CD4-positive, alpha-beta T cell treated with Interferon gamma for 1 hour (primary cell): ENCODE measurements at regions not wholly inside any gene's neighbourhood (a gene's known extent, or its start where the extent isn't known, plus 50 kb on each side); places are given as distances from the start of the nearest gene placed in this dataset.

Experiments
- DNase-seq: peaks from one replicate; pipeline ENCODE4 v3.0.0-alpha.2; 2020

DNA sequence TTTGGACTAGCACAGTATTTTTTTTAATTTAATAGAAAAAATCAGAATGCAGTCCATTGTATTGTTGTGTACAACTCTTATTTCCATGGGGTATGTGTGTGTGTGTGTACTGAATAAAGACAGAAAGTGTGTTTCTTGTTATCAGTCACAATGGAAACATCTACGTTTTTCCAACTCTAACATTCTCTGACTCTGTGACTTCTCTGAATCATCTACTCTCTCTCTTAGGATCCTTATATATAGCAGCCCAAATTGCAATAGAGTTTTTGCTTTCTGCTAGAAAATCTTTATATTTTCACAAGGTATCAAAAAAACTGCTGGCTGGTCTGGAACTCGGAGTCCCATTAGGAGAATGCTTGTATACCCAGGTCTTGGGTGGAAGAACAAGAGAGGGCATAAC lies 138.9 kb upstream of the ARID2 start:
- no peak for DNase-seq

DNA sequence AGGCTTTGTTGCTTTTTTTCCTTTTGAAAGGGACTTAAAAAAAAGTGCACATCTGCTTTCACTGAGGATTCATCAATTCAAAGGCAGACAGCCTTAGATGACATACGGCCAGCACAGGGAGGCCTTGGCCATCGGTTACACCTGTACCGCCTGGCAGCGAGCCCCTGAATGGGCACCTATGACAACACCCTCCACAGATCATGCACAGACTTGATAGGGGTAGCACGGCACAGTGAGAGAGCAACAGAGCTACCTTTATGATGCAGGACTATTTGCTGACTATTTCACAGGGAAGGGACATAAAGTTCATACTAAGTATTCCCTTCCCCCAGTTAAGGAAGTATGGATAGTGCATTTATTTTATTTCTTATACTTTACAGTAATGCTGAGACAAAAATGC lies 137.9 kb upstream of the ARID2 start:
- DNase-seq: no peak

DNA sequence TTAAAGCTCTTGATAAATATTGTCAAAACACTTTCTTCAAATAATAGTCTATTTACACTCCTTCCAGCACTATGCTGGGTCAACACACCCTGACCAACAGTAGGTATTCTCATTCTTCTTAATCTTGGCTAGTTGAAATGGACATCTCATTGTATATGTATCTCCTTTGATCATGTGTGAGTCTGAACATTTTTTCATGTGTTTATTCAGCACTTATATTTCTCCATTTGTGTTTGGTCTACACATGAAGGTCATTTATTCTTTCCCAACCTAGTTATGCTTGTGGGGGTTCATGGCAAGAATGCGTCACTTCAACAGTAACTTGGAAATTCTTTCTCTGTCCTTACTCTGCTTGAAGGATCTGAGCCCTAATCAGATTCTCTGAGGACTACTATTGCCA lies 133.1 kb upstream of the ARID2 start:
- no peak for DNase-seq

DNA sequence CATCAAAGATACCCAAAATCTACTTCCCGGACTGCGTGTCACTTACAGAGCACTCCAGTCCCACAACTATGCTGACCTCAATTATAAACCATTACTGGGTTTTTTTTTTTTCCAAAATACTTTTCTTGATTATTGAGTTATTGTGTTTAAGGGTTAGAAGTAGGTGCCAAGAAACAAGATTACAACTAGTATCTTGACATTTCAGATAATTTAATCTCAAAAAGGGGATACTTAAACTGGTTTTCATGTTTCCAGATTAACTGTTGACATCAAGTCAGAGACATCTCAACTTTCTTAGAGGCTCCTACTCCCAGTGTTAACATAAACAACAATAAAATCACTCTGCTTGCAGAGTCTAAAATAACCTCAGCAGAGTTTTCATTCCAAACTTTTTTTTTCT lies 131.2 kb upstream of the ARID2 start:
- DNase-seq: no peak

DNA sequence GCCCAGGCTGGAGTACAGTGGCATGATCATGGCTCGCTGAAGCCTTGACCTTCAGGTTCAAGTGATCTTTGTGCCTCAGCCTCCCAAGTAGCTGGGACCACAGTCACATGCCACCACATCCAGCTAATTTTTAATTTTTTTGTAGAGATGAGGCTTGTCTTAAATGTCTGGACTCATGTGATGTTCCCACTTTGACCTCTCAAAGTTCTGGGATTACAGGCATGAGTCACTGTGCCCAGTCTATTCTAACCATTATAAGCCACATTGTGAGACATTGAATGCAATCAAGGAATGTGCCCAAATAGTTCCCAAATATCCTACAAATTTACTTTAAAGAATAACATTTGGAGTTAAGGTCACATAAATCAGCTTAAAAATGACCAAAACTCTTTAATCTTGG lies 130.7 kb upstream of the ARID2 start:
- no peak for DNase-seq

DNA sequence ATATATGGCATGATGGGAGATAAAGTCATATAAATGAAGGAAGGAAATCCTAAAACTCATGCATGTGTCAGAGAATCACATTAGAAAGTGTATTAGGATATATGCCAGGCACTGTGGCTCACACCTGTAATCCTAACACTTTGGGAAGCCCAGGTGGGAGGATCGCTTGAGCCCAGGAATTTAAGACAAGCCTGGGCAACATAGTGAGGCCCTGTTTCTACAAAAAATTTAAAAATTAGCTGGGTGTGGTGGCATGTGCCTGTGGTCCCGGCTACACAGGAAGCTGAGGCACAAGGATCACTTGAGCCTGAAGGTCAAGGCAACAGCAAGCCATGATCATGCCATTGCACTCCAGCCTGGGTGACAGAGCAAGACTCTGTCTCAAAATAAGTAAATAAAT lies 130.3 kb upstream of the ARID2 start:
- no peak for DNase-seq

DNA sequence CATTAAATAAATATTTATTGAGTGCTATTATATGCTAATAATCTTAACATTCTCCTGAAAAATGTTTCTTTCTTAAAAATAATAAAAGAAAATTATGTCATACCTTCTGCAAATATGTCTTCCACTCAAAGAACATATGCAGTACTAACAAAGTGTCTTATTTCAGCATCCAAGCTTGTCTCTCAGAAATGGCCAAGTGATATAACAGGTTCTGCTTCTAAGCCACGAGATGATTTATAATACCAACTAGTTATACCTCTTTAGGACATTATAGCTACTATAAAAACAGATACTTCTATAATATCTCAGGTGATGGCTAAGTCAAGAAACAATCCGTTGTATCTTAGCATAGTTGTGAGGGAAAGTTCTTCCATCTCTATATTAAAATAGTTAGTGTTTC lies 128.1 kb upstream of the ARID2 start:
- no peak for DNase-seq

DNA sequence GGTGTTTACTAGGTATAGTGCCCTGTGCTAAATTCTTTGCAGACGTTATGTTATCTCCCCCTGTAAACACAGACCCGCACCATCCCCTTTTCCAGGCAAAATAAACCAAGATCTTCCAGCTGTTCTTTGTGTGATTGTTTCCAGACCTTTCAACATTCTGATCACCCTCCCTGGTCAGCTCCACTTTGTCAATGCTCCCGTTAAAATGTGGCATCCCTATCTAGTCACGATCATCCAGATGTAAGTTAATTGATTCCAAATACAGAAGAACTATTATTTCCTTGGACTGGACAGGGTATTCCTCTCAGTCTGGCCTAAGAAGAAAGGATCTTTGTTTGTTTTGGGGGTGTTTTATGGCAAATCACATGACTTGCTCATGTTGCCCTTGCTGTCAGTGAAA lies 127.6 kb upstream of the ARID2 start:
- DNase-seq: no peak

DNA sequence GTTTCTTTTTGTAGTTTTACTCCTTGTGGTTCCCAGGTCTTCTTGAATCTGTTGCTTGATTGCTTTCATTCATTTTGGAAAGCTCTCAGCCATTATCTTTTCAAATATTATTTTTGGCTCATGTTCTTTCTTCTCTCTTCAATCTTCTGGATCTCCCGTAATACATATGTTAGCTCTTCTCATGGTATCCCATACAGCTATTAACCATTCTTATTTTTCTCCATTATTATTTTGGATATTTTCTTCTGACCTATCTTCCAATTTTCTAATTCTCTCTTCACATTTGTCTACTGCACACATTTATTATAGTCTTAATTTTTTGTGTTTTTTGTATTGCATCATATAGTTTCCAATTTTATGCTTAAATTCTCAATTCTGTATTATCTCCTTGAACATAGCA lies 123.9 kb upstream of the ARID2 start:
- DNase-seq: no peak

DNA sequence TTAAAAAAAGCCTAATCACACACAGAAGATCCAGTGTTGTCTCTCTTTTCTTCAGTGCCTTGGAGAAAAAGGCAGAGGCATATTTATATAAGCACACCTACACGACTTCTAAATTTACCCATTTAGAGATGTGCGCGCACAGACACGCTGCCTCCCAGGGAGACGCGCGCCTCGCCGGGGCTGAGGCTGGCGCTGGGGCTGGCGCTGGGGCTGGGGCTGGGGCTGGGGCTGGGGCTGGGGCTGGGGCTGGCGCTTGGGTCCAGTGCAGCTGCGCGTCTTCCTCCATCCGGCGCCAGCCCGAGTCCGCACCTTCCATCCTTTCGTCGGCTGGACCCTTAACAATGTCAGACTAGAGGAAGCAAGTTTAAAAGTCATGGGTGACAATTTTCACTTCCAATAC lies 118.4 kb upstream of the ARID2 start:
- DNase-seq: no peak

DNA sequence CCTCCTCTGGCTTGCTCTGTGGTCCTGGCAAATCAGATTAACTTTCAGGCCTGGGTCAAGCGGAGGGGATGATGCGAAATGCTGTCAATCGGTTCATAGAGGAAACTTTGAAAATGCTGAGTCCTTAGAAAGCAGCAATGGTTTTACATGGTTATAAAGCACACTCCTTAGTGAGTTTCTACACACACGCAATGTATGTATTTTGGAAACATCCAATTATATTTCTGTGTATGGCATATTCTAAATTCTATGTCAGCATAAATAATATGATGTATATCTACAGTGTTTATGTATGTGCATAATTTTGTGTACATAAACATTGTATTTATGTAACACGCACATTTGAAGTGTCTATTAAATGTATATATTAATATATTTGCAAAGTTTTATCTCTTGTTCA lies 118.0 kb upstream of the ARID2 start:
- no peak for DNase-seq

DNA sequence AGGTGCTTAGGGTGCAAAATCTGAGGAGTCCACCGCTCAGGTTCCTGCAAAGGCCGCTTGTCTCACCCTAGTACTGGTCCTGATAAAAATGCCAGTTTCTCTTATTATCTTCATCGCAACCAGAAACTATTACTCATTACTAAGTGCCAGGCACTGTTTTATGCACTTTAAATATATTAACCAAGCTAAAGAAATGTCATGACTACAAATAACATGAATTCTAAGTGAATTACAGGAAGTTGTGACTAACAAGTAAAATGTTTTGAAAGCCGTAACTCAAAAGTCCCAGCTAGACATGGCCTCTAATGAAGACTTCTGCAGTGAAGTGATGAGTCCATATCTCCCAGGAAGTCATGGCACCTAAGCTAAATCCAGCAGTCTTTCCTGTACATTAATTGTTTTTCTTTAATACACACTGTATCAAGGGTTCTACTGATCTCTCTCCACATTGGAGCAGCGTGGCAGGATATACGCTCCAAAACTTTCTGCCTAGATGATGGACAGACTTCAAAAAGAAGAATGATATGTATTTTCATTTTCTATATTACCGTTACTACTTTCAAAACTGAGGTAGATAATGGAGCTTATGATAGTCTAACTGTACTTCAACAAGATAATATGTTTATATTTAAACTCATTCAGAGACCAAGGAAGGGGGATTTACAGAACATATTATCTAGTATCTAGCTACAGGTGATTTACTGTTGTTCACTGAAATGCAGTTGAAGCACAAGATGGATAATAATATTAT lies 117.3 kb upstream of the ARID2 start:
- DNase-seq: no peak

DNA sequence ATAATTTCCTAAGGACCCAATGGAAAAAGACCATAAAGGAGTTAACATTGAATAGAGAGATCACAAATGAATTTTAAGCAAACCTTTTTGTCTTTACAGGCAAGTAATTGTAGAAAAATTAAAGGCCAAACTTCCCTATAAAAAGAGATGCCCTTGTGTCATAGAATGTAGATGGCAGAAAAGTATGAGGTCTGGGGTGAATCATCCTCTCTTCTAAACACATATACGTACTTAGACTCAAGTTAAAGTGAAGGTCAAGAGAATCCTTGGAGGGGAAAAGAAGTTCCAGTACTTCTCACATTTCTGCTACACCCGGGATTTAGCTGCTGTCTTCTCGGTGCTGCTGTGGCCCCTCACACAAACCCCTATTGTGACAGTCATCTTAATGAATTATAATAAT lies 116.2 kb upstream of the ARID2 start:
- DNase-seq: no peak

DNA sequence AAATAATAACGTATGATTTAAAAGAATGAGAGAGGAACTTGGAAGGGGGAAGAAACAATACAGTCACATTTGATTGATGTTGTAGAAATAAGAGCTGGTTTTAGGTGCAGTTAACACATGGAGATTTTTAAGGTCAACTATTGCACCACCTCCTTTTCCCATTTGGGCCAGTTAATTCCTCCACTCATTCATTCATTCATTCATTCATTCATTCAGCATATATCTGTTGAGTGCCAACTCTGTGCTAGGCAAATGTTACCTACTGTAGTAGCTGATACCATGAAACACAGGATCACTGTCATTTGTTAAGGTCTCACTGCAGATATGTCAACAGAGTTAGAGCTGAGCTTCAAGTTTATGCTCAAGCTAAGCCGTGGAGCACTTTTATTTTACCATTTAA lies 115.7 kb upstream of the ARID2 start:
- no peak for DNase-seq

DNA sequence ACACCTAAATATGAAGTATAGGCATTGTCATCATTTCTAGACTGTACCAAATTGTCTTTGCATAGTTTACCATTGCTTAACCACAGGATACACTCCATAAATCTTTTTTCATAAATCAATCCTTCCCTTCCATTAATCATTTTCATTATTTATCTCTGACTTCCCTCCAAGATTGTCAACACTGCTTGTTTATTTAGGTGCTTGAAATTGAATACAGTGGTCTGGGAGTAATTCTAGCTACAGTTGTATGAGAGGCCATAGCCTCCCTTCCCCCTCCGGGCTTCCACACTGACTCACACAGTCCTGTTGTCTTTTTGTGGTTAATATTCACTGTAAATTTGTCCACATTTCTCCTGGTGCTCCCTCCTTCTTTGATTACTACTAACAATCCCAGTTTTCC lies 114.2 kb upstream of the ARID2 start:
- no peak for DNase-seq

DNA sequence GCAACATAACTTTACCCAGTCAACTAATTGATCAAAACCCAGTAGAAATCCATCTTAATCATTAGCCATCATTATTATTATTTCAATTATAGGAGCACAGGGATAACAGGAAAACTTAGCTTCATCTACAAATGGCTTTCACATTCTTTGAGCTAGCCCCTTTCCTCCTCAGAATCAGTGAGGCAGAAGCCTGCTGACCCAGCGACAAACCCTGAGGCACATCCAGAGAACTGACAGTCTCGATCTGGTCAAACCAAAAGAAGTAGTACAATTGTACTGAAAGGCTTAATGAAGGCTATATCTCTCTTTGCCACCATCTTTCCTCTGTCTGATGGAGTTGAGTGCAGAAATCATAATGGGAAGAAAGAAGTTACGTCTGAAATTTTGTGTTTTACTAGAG lies 109.8 kb upstream of the ARID2 start:
- no peak for DNase-seq

DNA sequence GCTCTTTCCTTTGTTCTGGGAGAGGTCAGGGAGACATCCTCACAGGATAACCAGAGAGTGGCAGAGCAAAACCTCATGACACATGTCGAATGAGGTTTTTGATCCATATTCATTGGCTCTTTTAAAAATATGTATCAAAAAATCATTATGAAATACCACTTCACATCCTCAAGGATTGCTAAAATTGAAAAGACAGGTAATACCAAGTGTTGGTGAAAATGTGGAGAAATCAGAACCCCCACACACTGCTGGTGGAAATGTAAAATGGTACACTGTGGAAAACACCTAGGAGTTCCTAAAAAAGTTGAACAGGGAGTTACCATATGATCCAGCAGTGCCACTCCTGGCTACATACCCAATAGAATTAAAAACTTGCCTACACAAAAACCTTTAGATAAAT lies 107.8 kb upstream of the ARID2 start:
- no peak for DNase-seq

DNA sequence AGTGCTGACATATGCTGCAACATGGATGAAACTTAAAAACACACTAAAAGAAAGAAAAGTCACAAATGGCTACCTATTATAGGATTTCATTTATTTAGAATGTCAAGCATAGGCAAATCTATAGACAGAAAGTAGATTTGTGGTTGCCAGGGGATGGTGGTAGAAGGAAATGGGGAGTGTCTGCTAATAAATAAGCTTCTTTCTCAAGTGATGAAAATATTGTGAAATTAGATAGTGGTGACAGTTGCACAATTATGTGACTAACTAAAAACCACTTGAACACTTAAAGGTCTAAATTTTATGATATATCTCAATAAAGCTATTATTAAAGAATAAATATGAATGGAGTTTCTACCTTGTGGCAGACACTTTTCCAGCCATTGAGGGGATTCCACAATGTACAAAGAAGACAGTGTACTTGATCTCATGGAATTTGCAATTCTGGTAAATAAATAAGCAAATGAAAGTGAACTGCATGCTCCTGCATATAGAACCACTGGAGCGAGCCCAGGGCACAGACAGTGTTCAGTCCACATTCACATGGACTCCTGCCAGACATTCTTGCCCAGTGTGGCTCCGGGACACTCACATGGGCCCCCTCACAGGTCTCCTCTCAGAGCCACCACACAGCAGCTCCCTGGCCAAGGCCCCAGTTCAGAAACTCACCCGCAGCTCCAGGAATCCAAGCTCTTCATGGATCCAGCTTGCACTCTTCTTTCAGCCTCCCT lies 107.1 kb upstream of the ARID2 start:
- no peak for DNase-seq

DNA sequence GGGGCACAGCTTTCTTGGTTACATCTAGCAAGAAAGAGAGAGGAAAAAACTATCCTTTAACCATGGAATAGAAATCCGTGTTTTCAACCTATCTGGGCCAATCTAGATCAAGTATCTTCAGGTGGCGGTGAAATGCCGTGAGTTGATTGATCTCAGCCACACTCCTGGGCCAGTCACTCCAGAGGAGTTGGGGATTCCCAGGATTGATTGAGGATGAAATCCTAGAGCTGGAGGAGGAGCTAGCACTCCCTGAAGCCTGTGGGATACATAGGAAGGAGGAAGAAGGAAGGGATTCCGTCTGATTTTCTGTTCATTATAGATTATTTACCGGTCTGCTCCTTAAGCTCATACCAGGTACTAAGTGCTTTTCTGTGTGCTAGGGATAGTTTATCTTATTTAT lies 106.3 kb upstream of the ARID2 start:
- no peak for DNase-seq

DNA sequence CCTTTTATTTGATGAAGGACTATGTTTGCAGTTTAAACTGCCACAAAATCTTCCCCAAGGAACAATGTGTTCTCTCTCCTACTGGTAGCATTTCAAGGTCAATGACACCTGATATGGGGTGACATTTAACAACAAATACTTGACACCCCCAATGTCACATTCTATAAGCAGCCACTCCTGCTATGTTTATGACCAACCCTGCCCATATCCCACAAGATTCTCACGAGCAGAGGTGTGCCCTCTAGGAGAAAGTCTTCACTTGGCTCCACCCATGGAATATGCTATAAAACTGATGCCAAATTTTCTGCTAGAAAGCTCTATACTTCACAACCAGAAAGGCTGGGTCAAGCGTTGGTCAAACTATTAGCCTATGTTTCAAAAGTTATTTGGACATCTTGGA lies 105.6 kb upstream of the ARID2 start:
- no peak for DNase-seq

DNA sequence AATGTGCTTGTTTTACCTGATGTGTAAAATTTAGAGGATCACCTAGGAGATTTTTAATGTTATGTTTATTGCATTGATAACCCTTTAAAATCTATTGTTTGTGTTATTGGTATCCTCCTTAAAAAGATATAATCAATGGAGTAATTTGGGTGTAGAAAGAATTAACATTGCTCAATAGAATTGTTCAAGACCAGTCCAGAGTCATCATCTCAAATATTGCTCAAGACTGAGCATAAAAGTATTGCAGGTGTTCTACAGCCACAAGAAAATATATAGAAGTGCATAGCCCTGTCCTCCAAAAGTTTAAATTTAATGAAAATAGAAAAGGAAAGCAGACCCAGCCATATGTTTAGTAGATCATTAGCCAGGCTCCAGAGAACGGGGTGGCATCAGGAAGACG lies 102.5 kb upstream of the ARID2 start:
- no peak for DNase-seq

DNA sequence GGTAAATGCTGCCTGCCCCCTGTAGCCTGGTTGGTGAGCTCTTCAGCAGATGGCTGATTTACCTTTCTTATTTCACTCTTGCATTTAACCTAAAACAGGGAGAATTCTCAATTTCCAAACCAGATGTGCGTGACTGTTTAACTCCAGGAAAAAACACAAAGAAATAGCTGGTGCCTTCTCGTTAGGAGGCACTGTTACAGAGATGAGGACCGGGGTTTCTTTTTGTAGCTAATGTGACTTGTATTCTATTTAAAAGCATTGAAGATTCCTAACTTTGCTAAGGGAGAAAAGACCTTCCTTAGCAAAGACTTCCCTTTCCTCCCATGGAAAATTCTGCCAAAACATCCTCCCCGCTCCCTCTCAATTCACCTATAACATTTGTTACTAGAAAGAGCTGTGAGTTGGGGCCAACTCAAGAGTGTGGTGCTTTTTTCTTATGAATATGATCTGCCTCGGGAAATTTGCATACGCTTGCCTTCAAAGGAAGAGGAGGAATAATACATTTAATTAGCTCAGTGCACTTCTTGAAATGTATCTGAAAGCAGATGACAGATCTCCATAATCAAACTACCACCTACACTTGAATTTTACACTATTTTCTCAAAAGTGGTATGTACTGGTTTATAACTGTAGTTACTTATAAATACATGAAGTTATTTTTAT lies 102.0 kb upstream of the ARID2 start:
- DNase-seq: no peak

DNA sequence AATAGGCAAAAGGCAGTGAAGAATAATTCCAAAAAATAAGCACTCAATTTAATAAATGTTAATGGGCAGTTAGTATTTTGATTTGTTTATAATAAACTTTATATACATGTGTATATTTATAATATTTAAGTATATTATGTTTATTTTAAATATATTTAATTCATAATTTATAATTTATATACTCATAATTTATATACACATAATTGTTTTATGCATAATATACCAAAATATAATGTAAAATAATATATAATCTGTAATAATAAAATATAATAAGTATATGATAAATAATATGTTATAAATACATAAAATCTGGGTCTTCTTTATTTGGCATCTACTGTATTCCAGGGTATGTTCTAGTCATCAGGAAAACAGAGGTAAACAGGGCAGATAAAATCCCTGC lies 100.2 kb upstream of the ARID2 start:
- DNase-seq: no peak

DNA sequence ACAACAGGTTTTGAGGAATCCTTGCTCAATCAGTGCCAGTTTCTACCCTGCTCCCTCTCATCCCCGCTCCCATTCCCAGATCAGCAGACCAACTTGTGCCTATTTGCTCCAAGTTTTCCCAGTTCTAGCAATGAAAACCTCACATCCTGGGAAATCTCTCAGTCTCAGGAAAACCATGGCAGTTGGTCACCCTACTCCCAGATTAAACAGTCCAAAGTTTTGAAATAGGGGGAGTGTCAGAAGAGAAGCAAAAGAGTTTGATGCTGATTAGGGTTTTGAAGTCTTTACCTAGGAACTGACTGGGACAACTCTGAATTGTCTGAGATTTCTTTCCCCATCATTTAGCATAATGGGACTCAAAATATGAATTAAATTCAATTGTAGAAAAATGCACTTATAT lies 95.8 kb upstream of the ARID2 start:
- DNase-seq: no peak
